ENCODE measurements at regions not wholly inside any gene's neighbourhood (a gene's known extent, or its start where the extent isn't known, plus 50 kb on each side); places are given as distances from the start of the nearest gene placed in this dataset.

GRCh38 chr3:80252113-80252512 lies 484.3 kb upstream of the ROBO1 start:
- H2AFZ ChIP-seq (ENCODE audit: low read length): no peak overlapping the region
- H3K9me3 ChIP-seq (ENCODE audit: low read length): no peaks in the 10 kb centered on the region
- no peaks in the 10 kb centered on the region for H3K36me3 ChIP-seq (ENCODE audit: insufficient read depth, low read length)
- H3K4me1 ChIP-seq (ENCODE audit: low read length): no peaks in the 10 kb centered on the region
- no peak for DNase-seq
- no peak overlapping the region for H3K4me3 ChIP-seq (ENCODE audit: low read length)
- no peak overlapping the region for H3K27ac ChIP-seq (ENCODE audit: low read length)
- no peaks in the 10 kb centered on the region for H3K79me2 ChIP-seq (ENCODE audit: low read length)
- no peak overlapping the region for H3K4me2 ChIP-seq (ENCODE audit: low read depth, low read length, poor library complexity, severe bottlenecking)
- no peaks in the 10 kb centered on the region for H4K20me1 ChIP-seq (ENCODE audit: insufficient read depth, low read depth, low read length)
- no peaks in the 10 kb centered on the region for H3K9me2 ChIP-seq (replicated peaks; ENCODE audit: insufficient read depth, low read length)
- H3K27me3 ChIP-seq (ENCODE audit: low read length): no peaks in the 10 kb centered on the region
- no peak overlapping the region for H3K9ac ChIP-seq (ENCODE audit: low read length)

DNA sequence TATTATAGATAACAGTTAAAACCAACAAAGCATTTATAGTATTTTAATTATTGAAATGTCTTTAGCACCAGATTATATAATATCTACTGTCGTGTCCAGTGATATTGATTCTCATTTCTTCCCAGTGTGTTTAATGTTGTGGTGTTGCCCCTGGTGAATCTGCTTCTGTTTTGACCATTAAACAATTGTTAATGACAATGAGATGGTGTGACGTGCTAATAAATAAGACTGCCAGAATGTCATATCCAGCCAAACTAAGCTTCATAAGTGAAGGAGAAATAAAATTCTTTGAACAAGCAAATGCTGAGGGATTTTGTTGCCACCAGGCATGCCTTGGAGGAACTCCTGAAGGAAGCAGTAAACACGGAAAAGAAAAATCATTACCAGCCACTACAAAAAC lies 480.0 kb upstream of the ROBO1 start:
- no peaks in the 10 kb centered on the region for H3K9me3 ChIP-seq (ENCODE audit: low read length)
- DNase-seq: no peak
- no peak overlapping the region for H3K4me3 ChIP-seq (ENCODE audit: low read length)
- H4K20me1 ChIP-seq (ENCODE audit: insufficient read depth, low read depth, low read length): no peaks in the 10 kb centered on the region
- no peaks in the 10 kb centered on the region for H3K27me3 ChIP-seq (ENCODE audit: low read length)
- no peaks in the 10 kb centered on the region for H3K79me2 ChIP-seq (ENCODE audit: low read length)
- no peaks in the 10 kb centered on the region for H3K9me2 ChIP-seq (replicated peaks; ENCODE audit: insufficient read depth, low read length)
- no peaks in the 10 kb centered on the region for H3K4me1 ChIP-seq (ENCODE audit: low read length)
- no peak overlapping the region for H3K27ac ChIP-seq (ENCODE audit: low read length)
- no peak overlapping the region for H3K9ac ChIP-seq (ENCODE audit: low read length)
- H3K4me2 ChIP-seq (ENCODE audit: low read depth, low read length, poor library complexity, severe bottlenecking): no peak overlapping the region
- no peaks in the 10 kb centered on the region for H3K36me3 ChIP-seq (ENCODE audit: insufficient read depth, low read length)
- H2AFZ ChIP-seq (ENCODE audit: low read length): no peak overlapping the region

DNA sequence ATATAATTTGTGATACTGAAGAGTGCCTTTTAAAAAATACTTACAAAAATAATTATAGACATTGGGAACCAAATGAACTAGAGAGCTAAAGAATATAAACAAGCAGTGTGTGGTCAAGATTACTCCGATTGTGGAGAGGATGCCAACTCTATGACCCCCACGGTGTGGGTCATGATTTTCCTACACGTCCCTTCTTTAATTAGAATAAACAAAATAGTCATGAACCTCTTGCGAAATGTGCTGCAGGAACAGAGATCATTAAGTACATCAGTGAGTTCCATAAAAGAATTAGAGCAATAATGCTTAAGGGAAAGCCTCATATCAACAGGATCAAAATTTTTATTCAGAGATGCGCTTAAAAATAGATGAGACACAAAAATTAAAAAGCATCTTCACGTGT lies 476.6 kb upstream of the ROBO1 start:
- Histone ChIP-seq H3K4me1 (ENCODE audit: low read length) (no peaks in the 10 kb centered on the region), H3K36me3 (ENCODE audit: insufficient read depth, low read length) (no peaks in the 10 kb centered on the region), H3K79me2 (ENCODE audit: low read length) (no peaks in the 10 kb centered on the region), H3K27me3 (ENCODE audit: low read length) (no peaks in the 10 kb centered on the region), H3K27ac (ENCODE audit: low read length) (no peak overlapping the region), H3K4me2 (ENCODE audit: low read depth, low read length, poor library complexity, severe bottlenecking) (no peak overlapping the region), H4K20me1 (ENCODE audit: insufficient read depth, low read depth, low read length) (no peaks in the 10 kb centered on the region), H3K9ac (ENCODE audit: low read length) (no peak overlapping the region), H3K4me3 (ENCODE audit: low read length) (no peak overlapping the region), H2AFZ (ENCODE audit: low read length) (no peak overlapping the region), H3K9me3 (ENCODE audit: low read length) (no peaks in the 10 kb centered on the region), H3K9me2 (replicated peaks; ENCODE audit: insufficient read depth, low read length) (no peaks in the 10 kb centered on the region)
- DNase-seq: no peak

DNA sequence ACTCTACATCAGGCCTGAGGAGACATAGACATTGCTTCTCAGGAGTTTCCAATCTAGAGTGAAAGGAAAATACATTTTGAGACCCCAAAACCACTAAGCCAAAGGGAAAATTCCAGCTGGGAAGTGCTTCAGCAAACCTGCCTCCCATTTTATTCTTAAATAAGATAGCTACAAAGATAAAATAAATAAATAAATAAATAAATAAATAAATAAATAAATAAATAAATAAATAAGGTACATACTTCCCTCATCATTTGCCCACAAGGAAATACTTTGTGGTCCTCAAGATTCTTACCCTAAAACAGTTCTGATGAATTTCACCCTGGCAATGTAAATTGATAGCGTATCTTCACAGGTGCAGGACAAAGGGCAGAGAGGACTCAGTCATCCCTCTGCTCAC lies 474.0 kb upstream of the ROBO1 start:
- no peaks in the 10 kb centered on the region for H3K36me3 ChIP-seq (ENCODE audit: insufficient read depth, low read length)
- DNase-seq: no peak
- no peak overlapping the region for H3K4me2 ChIP-seq (ENCODE audit: low read depth, low read length, poor library complexity, severe bottlenecking)
- no peak overlapping the region for H3K4me3 ChIP-seq (ENCODE audit: low read length)
- H3K79me2 ChIP-seq (ENCODE audit: low read length): no peaks in the 10 kb centered on the region
- H4K20me1 ChIP-seq (ENCODE audit: insufficient read depth, low read depth, low read length): no peaks in the 10 kb centered on the region
- no peaks in the 10 kb centered on the region for H3K27me3 ChIP-seq (ENCODE audit: low read length)
- no peaks in the 10 kb centered on the region for H3K9me3 ChIP-seq (ENCODE audit: low read length)
- H3K4me1 ChIP-seq (ENCODE audit: low read length): no peaks in the 10 kb centered on the region
- H3K27ac ChIP-seq (ENCODE audit: low read length): no peak overlapping the region
- no peaks in the 10 kb centered on the region for H3K9me2 ChIP-seq (replicated peaks; ENCODE audit: insufficient read depth, low read length)
- H3K9ac ChIP-seq (ENCODE audit: low read length): no peak overlapping the region
- H2AFZ ChIP-seq (ENCODE audit: low read length): no peak overlapping the region

GRCh38 chr3:80239301-80239700 lies 471.5 kb upstream of the ROBO1 start:
- Histone ChIP-seq H3K36me3 (ENCODE audit: insufficient read depth, low read length) (no peaks in the 10 kb centered on the region), H3K4me3 (ENCODE audit: low read length) (no peak overlapping the region), H4K20me1 (ENCODE audit: insufficient read depth, low read depth, low read length) (no peaks in the 10 kb centered on the region), H3K9me3 (ENCODE audit: low read length) (no peaks in the 10 kb centered on the region), H3K9me2 (replicated peaks; ENCODE audit: insufficient read depth, low read length) (no peaks in the 10 kb centered on the region), H2AFZ (ENCODE audit: low read length) (no peak overlapping the region), H3K27me3 (ENCODE audit: low read length) (no peaks in the 10 kb centered on the region), H3K4me1 (ENCODE audit: low read length) (no peaks in the 10 kb centered on the region), H3K9ac (ENCODE audit: low read length) (no peak overlapping the region), H3K27ac (ENCODE audit: low read length) (no peak overlapping the region), H3K79me2 (ENCODE audit: low read length) (no peaks in the 10 kb centered on the region), H3K4me2 (ENCODE audit: low read depth, low read length, poor library complexity, severe bottlenecking) (no peak overlapping the region)
- no peak for DNase-seq

GRCh38 chr3:80238606-80239005 lies 470.8 kb upstream of the ROBO1 start:
- Histone ChIP-seq H3K9me2 (replicated peaks; ENCODE audit: insufficient read depth, low read length) (no peaks in the 10 kb centered on the region), H3K79me2 (ENCODE audit: low read length) (no peaks in the 10 kb centered on the region), H3K27ac (ENCODE audit: low read length) (no peak overlapping the region), H3K4me2 (ENCODE audit: low read depth, low read length, poor library complexity, severe bottlenecking) (no peak overlapping the region), H3K27me3 (ENCODE audit: low read length) (no peaks in the 10 kb centered on the region), H3K4me3 (ENCODE audit: low read length) (no peak overlapping the region), H3K9me3 (ENCODE audit: low read length) (no peaks in the 10 kb centered on the region), H2AFZ (ENCODE audit: low read length) (no peak overlapping the region), H4K20me1 (ENCODE audit: insufficient read depth, low read depth, low read length) (no peaks in the 10 kb centered on the region), H3K36me3 (ENCODE audit: insufficient read depth, low read length) (no peaks in the 10 kb centered on the region), H3K4me1 (ENCODE audit: low read length) (no peaks in the 10 kb centered on the region), H3K9ac (ENCODE audit: low read length) (no peak overlapping the region)
- DNase-seq: no peak

GRCh38 chr3:80238152-80238551 lies 470.4 kb upstream of the ROBO1 start:
- Histone ChIP-seq H3K9me2 (replicated peaks; ENCODE audit: insufficient read depth, low read length) (no peaks in the 10 kb centered on the region), H3K4me2 (ENCODE audit: low read depth, low read length, poor library complexity, severe bottlenecking) (no peak overlapping the region), H2AFZ (ENCODE audit: low read length) (no peak overlapping the region), H4K20me1 (ENCODE audit: insufficient read depth, low read depth, low read length) (no peaks in the 10 kb centered on the region), H3K36me3 (ENCODE audit: insufficient read depth, low read length) (no peaks in the 10 kb centered on the region), H3K27me3 (ENCODE audit: low read length) (no peaks in the 10 kb centered on the region), H3K79me2 (ENCODE audit: low read length) (no peaks in the 10 kb centered on the region), H3K27ac (ENCODE audit: low read length) (no peak overlapping the region), H3K9ac (ENCODE audit: low read length) (no peak overlapping the region), H3K4me3 (ENCODE audit: low read length) (no peak overlapping the region), H3K4me1 (ENCODE audit: low read length) (no peaks in the 10 kb centered on the region), H3K9me3 (ENCODE audit: low read length) (no peaks in the 10 kb centered on the region)
- no peak for DNase-seq

GRCh38 chr3:80234706-80235105 lies 466.9 kb upstream of the ROBO1 start:
- no peak overlapping the region for H2AFZ ChIP-seq (ENCODE audit: low read length)
- H4K20me1 ChIP-seq (ENCODE audit: insufficient read depth, low read depth, low read length): no peaks in the 10 kb centered on the region
- H3K9ac ChIP-seq (ENCODE audit: low read length): no peak overlapping the region
- H3K4me3 ChIP-seq (ENCODE audit: low read length): no peak overlapping the region
- no peak overlapping the region for H3K27ac ChIP-seq (ENCODE audit: low read length)
- H3K4me1 ChIP-seq (ENCODE audit: low read length): no peaks in the 10 kb centered on the region
- no peaks in the 10 kb centered on the region for H3K36me3 ChIP-seq (ENCODE audit: insufficient read depth, low read length)
- no peak for DNase-seq
- no peaks in the 10 kb centered on the region for H3K27me3 ChIP-seq (ENCODE audit: low read length)
- no peaks in the 10 kb centered on the region for H3K79me2 ChIP-seq (ENCODE audit: low read length)
- H3K9me2 ChIP-seq (replicated peaks; ENCODE audit: insufficient read depth, low read length): no peaks in the 10 kb centered on the region
- H3K9me3 ChIP-seq (ENCODE audit: low read length): no peaks in the 10 kb centered on the region
- no peak overlapping the region for H3K4me2 ChIP-seq (ENCODE audit: low read depth, low read length, poor library complexity, severe bottlenecking)

DNA sequence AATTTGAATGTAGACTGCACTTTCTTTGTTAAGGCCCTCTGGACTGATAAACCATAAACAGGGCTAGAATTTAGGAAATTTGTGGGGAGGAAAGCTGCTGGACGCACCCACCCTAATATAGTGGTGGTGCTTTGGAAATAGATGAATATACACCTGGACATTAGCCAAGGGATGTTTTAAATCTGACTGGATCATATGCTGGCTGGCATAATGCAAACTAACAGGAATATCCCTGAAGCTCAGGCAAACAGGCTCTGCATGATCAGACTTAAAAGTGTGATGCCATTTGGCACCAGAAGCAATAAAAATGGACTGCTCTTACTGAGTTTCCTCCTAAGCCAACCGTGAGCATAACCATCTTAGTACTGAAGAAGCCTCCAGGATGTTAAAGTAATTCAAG lies 465.8 kb upstream of the ROBO1 start:
- Histone ChIP-seq H4K20me1 (ENCODE audit: insufficient read depth, low read depth, low read length) (no peaks in the 10 kb centered on the region), H3K4me2 (ENCODE audit: low read depth, low read length, poor library complexity, severe bottlenecking) (no peak overlapping the region), H3K9me3 (ENCODE audit: low read length) (no peaks in the 10 kb centered on the region), H3K27me3 (ENCODE audit: low read length) (no peaks in the 10 kb centered on the region), H2AFZ (ENCODE audit: low read length) (no peak overlapping the region), H3K9ac (ENCODE audit: low read length) (no peak overlapping the region), H3K4me1 (ENCODE audit: low read length) (no peaks in the 10 kb centered on the region), H3K4me3 (ENCODE audit: low read length) (no peak overlapping the region), H3K36me3 (ENCODE audit: insufficient read depth, low read length) (no peaks in the 10 kb centered on the region), H3K27ac (ENCODE audit: low read length) (no peak overlapping the region), H3K79me2 (ENCODE audit: low read length) (no peaks in the 10 kb centered on the region), H3K9me2 (replicated peaks; ENCODE audit: insufficient read depth, low read length) (no peaks in the 10 kb centered on the region)
- no peak for DNase-seq
